Activated T-cell treated with anti-CD3 and anti-CD28 coated beads, Interleukin-2, amount 50 U/mL, for 4 hours (primary cell): ENCODE measurements at regions not wholly inside any gene's neighbourhood (a gene's known extent, or its start where the extent isn't known, plus 50 kb on each side); places are given as distances from the start of the nearest gene placed in this dataset.

Experiments used
- ATAC-seq, 2 donors: fragments of 200-7000 bp; cut with Tn5 transposase; one replicate each; pipeline ENCODE4 v1.10.0; 2021
- DNase-seq: peaks from one replicate; pipeline ENCODE4 v3.0.0-alpha.2; 2020
- H3K27me3 Mint-ChIP-seq: one replicate; pipeline ENCODE4 v1.8.0; 2021; ENCODE audit warnings: low read depth, mixed read lengths
- H3K36me3 Mint-ChIP-seq: one replicate; pipeline ENCODE4 v1.8.0; 2022; ENCODE audit warnings: mixed read lengths; ENCODE audit not compliant: insufficient read depth
- H3K4me1 Mint-ChIP-seq: one replicate; pipeline ENCODE4 v1.8.0; 2021; ENCODE audit warnings: low read depth, mixed read lengths
- H3K4me3 Mint-ChIP-seq: one replicate; pipeline ENCODE4 v1.8.0; 2021; ENCODE audit warnings: mild to moderate bottlenecking, moderate library complexity, mixed read lengths
- H3K9me3 Mint-ChIP-seq: one replicate; pipeline ENCODE4 v1.8.0; 2021; ENCODE audit warnings: mixed read lengths

GRCh38 chr7:25308246-25308645 is 80.0 kb upstream of the NPVF start:
- Mint-ChIP-seq H3K4me3 (no peak overlapping the region), H3K9me3 (no peaks in the 10 kb centered on the region), H3K4me1 (no peaks in the 10 kb centered on the region), H3K27me3 (peaks cover 7% of the 10 kb centered on the region), H3K36me3 (no peaks in the 10 kb centered on the region)
- DNase-seq: no peak
- ATAC-seq: no peak

- Mint-ChIP-seq H3K27me3 (peaks cover 7% of the 10 kb centered on the region), H3K4me3 (no peak overlapping the region), H3K36me3 (no peaks in the 10 kb centered on the region), H3K4me1 (no peaks in the 10 kb centered on the region), H3K9me3 (no peaks in the 10 kb centered on the region)
- DNase-seq (no peak), ATAC-seq (no peak)
Observed at GRCh38 chr7:25308906-25309705, 80.8 kb upstream of the NPVF start.

- Mint-ChIP-seq H3K4me3 (no peak overlapping the region), H3K36me3 (no peaks in the 10 kb centered on the region), H3K27me3 (peaks cover 1% of the 10 kb centered on the region), H3K4me1 (no peaks in the 10 kb centered on the region), H3K9me3 (no peaks in the 10 kb centered on the region)
- ATAC-seq: no peak
- no peak for DNase-seq
Observed at GRCh38 chr7:25310896-25311295, 82.6 kb upstream of the NPVF start.

- H3K9me3 Mint-ChIP-seq: no peaks in the 10 kb centered on the region
- DNase-seq (no peak), ATAC-seq (no peak)
- H3K4me1 Mint-ChIP-seq: no peaks in the 10 kb centered on the region
- H3K4me3 Mint-ChIP-seq: no peak overlapping the region
- H3K36me3 Mint-ChIP-seq: no peaks in the 10 kb centered on the region
- H3K27me3 Mint-ChIP-seq: peaks cover 1% of the 10 kb centered on the region
Observed at GRCh38 chr7:25311346-25311745, 83.1 kb upstream of the NPVF start.

GRCh38 chr7:25312968-25313367 is 84.7 kb upstream of the NPVF start:
- H3K4me3 Mint-ChIP-seq: no peak overlapping the region
- ATAC-seq (no peak), DNase-seq (no peak)
- no peaks in the 10 kb centered on the region for H3K4me1 Mint-ChIP-seq
- no peaks in the 10 kb centered on the region for H3K27me3 Mint-ChIP-seq
- no peaks in the 10 kb centered on the region for H3K36me3 Mint-ChIP-seq
- no peaks in the 10 kb centered on the region for H3K9me3 Mint-ChIP-seq

- H3K4me3 Mint-ChIP-seq: no peak overlapping the region
- DNase-seq (no peak), ATAC-seq (no peak)
- no peaks in the 10 kb centered on the region for H3K4me1 Mint-ChIP-seq
- no peaks in the 10 kb centered on the region for H3K9me3 Mint-ChIP-seq
- no peaks in the 10 kb centered on the region for H3K27me3 Mint-ChIP-seq
- H3K36me3 Mint-ChIP-seq: no peaks in the 10 kb centered on the region
Observed at GRCh38 chr7:25313526-25313925, 85.2 kb upstream of the NPVF start.

- Mint-ChIP-seq H3K36me3 (no peaks in the 10 kb centered on the region), H3K27me3 (peaks cover under 1% of the 10 kb centered on the region), H3K4me3 (no peak overlapping the region), H3K4me1 (no peaks in the 10 kb centered on the region), H3K9me3 (no peaks in the 10 kb centered on the region)
- ATAC-seq: no peak
- DNase-seq: no peak
Observed at GRCh38 chr7:25314094-25314730, 85.9 kb upstream of the NPVF start.

GRCh38 chr7:25314731-25315267 is 86.5 kb upstream of the NPVF start:
- Mint-ChIP-seq H3K36me3 (no peaks in the 10 kb centered on the region), H3K9me3 (no peaks in the 10 kb centered on the region), H3K4me3 (no peak overlapping the region), H3K4me1 (peaks cover 2% of the 10 kb centered on the region), H3K27me3 (peaks cover 3% of the 10 kb centered on the region)
- DNase-seq (no peak), ATAC-seq (no peak)

GRCh38 chr7:25316366-25316765 is 88.1 kb upstream of the NPVF start:
- Mint-ChIP-seq H3K4me1 (peaks cover 4% of the 10 kb centered on the region), H3K9me3 (no peaks in the 10 kb centered on the region), H3K4me3 (no peak overlapping the region), H3K27me3 (peaks cover 3% of the 10 kb centered on the region), H3K36me3 (no peaks in the 10 kb centered on the region)
- ATAC-seq: no peak
- DNase-seq: no peak

- Mint-ChIP-seq H3K9me3 (no peaks in the 10 kb centered on the region), H3K4me3 (no peak overlapping the region), H3K4me1 (peaks cover 4% of the 10 kb centered on the region), H3K27me3 (peaks cover 3% of the 10 kb centered on the region), H3K36me3 (no peaks in the 10 kb centered on the region)
- no peak for ATAC-seq
- no peak for DNase-seq
Observed at GRCh38 chr7:25318047-25318446, 89.8 kb upstream of the NPVF start.

- H3K4me3 Mint-ChIP-seq: no peak overlapping the region
- H3K4me1 Mint-ChIP-seq: peaks cover 4% of the 10 kb centered on the region
- no peaks in the 10 kb centered on the region for H3K9me3 Mint-ChIP-seq
- no peak for ATAC-seq
- peaks cover 8% of the 10 kb centered on the region for H3K27me3 Mint-ChIP-seq
- no peaks in the 10 kb centered on the region for H3K36me3 Mint-ChIP-seq
- DNase-seq: no peak
Observed at GRCh38 chr7:25319707-25320106, 91.4 kb upstream of the NPVF start.

- no peaks in the 10 kb centered on the region for H3K9me3 Mint-ChIP-seq
- DNase-seq: no peak
- H3K4me3 Mint-ChIP-seq: no peak overlapping the region
- H3K36me3 Mint-ChIP-seq: no peaks in the 10 kb centered on the region
- ATAC-seq: no peak
- peaks cover 4% of the 10 kb centered on the region for H3K4me1 Mint-ChIP-seq
- H3K27me3 Mint-ChIP-seq: peaks cover 9% of the 10 kb centered on the region
Observed at GRCh38 chr7:25320791-25321190, 92.5 kb upstream of the NPVF start.

GRCh38 chr7:25321424-25321823 is 93.1 kb upstream of the NPVF start:
- ATAC-seq (no peak), DNase-seq (no peak)
- H3K9me3 Mint-ChIP-seq: no peaks in the 10 kb centered on the region
- H3K27me3 Mint-ChIP-seq: peaks cover 11% of the 10 kb centered on the region
- no peaks in the 10 kb centered on the region for H3K36me3 Mint-ChIP-seq
- H3K4me1 Mint-ChIP-seq: peaks cover 4% of the 10 kb centered on the region
- no peak overlapping the region for H3K4me3 Mint-ChIP-seq

GRCh38 chr7:25322473-25322872 is 94.2 kb upstream of the NPVF start:
- H3K36me3 Mint-ChIP-seq: no peaks in the 10 kb centered on the region
- ATAC-seq (no peak), DNase-seq (no peak)
- no peaks in the 10 kb centered on the region for H3K9me3 Mint-ChIP-seq
- no peak overlapping the region for H3K4me3 Mint-ChIP-seq
- H3K4me1 Mint-ChIP-seq: peaks cover 4% of the 10 kb centered on the region
- peaks cover 11% of the 10 kb centered on the region for H3K27me3 Mint-ChIP-seq

- Mint-ChIP-seq H3K4me3 (no peak overlapping the region), H3K27me3 (peaks cover 8% of the 10 kb centered on the region), H3K9me3 (no peaks in the 10 kb centered on the region), H3K36me3 (no peaks in the 10 kb centered on the region), H3K4me1 (no peaks in the 10 kb centered on the region)
- ATAC-seq (no peak), DNase-seq (no peak)
Observed at GRCh38 chr7:25325186-25325757, 97.0 kb upstream of the NPVF start.
